ENCODE measurements at regions not wholly inside any gene's neighbourhood (a gene's known extent, or its start where the extent isn't known, plus 50 kb on each side); places are given as distances from the start of the nearest gene placed in this dataset.

DNA sequence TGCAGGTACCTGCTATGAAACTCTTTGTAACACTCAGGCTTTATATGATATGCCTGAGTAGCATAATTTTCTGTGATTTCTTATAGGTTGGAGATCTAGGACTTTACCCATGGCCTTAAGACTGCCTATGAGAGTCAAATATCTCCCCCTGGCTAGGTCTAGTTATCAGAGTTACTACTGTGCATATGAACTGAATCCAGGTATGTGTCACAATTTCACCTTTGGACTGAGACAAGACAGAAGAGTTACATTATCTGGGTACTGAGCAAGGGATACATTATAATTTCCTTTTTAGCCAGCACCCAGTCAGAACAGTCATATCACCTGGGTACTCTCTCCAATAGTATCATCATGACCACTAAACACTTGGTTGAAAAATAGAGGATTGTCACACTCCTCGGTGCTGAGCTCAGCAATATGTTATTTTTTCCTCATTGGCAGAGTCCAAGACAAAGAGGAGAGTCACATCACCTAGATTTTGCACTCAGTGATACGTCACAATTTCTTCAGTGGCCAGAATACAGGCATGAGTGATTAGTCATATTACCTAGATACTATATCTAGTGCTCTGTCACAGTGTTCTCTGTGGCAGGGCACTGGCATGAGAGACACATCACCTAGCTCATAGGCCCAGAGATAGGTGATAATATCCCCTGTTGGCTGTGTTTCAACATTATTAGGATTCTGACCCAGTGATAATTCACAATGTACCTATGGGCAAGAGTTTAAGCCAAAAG lies 1027.6 kb upstream of the AMELY start:
- no peak for TF ChIP-seq CTCF (conservative IDR thresholded peaks at IDR 0.05; ENCODE audit: low read depth, low read length)
- DNase-seq (ENCODE audit: low read depth): no peak
- H3K4me3 ChIP-seq (ENCODE audit: low read depth, low read length): no peak overlapping the region

GRCh38 chrY:7936831-7937230 lies 1025.3 kb upstream of the AMELY start:
- DNase-seq (ENCODE audit: low read depth): no peak
- no peak for TF ChIP-seq CTCF (conservative IDR thresholded peaks at IDR 0.05; ENCODE audit: low read depth, low read length)
- H3K4me3 ChIP-seq (ENCODE audit: low read depth, low read length): no peak overlapping the region

DNA sequence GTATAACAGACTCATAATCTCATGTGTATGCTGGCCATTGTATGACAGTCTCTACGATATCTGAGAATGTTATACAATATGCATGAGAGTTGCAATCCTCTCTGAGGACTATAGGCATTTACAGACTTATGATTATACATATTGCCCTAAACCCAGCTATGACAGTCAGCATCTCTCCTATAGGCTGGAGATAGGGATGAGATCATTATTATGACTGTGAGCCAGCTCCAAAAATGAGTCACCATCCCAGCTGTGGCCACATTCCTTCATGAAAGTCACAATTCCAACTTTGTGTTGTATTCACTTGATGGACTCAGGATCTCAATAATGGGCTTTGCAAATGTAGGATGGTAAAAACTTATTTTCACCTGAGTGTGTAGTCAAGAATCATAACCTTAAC lies 1024.5 kb upstream of the AMELY start:
- TF ChIP-seq CTCF (conservative IDR thresholded peaks at IDR 0.05; ENCODE audit: low read depth, low read length): no peak
- DNase-seq (ENCODE audit: low read depth): peak; percentile 4
- H3K4me3 ChIP-seq (ENCODE audit: low read depth, low read length): no peak overlapping the region

DNA sequence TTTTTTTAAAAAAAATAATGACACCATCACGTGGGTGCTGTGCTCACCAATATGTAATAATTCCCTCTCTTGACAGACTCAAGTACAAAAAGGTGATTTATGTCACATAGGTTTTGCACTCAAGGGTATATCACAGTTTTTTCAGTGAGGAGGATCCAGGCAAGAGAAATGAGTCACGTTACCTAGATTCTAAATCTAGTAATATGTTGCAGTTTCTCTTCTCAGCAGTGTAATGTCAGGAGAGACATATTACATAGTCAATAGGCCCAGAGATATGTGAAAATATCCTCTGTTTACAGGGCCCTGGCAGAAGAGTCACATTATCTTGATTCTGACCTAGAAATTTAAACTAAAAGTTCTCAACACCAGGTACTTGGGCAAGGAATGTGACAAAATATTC lies 1024.1 kb upstream of the AMELY start:
- no peak overlapping the region for H3K4me3 ChIP-seq (ENCODE audit: low read depth, low read length)
- no peak for DNase-seq (ENCODE audit: low read depth)
- TF ChIP-seq CTCF (conservative IDR thresholded peaks at IDR 0.05; ENCODE audit: low read depth, low read length): no peak

DNA sequence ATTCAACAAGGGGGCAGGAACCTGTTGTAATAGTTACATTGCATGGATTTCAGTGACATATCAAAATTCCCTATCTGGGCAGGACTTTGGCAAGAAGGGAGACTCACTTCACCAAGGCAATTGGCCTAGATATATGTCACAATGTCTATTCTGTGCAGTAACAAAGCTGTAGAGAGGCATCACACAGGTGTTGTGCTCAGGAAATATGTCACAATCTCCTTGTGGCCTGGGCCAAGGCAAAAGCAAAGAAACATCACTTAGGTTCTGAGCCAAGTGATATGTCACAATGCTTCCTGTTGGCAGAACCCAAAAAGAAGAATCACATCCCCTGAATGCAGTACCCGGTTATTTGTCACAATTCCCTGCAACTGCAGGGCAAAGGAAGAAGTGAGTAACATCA lies 1020.9 kb upstream of the AMELY start:
- H3K4me3 ChIP-seq (ENCODE audit: low read depth, low read length): no peak overlapping the region
- DNase-seq (ENCODE audit: low read depth): no peak
- no peak for TF ChIP-seq CTCF (conservative IDR thresholded peaks at IDR 0.05; ENCODE audit: low read depth, low read length)

GRCh38 chrY:7929866-7930265 lies 1018.3 kb upstream of the AMELY start:
- DNase-seq (ENCODE audit: low read depth): no peak
- no peak for TF ChIP-seq CTCF (conservative IDR thresholded peaks at IDR 0.05; ENCODE audit: low read depth, low read length)
- H3K4me3 ChIP-seq (ENCODE audit: low read depth, low read length): no peak overlapping the region

GRCh38 chrY:7924059-7924458 lies 1012.5 kb upstream of the AMELY start:
- no peak overlapping the region for H3K4me3 ChIP-seq (ENCODE audit: low read depth, low read length)
- TF ChIP-seq CTCF (conservative IDR thresholded peaks at IDR 0.05; ENCODE audit: low read depth, low read length): no peak
- DNase-seq (ENCODE audit: low read depth): no peak

Measured in epithelial cell of proximal tubule (primary cell).